Uterus (tissue), 3 donors: ENCODE measurements at regions not wholly inside any gene's neighbourhood (a gene's known extent, or its start where the extent isn't known, plus 50 kb on each side); places are given as distances from the start of the nearest gene placed in this dataset.
"Not testable (repeated sequence)": the region's sequence is repeated elsewhere in the genome, so short reads cannot be mapped to it uniquely, and the experiment has no call there.

Source experiments
- DNase-seq, 2 donors: peaks; one replicate each; pipeline ENCODE4 v3.0.0-alpha.2; 2019 to 2020
- H3K27ac ChIP-seq, 2 donors: fragments of 200-600 bp; sonication (generic); 1 replicate in 1 of 2; 2 replicates in 1 of 2; pipeline ENCODE4 v1.5.1; 2016 to 2018
- H3K27me3 ChIP-seq, 2 donors: fragments of 200-600 bp; sonication (generic); one replicate each; pipeline ENCODE4 v1.5.1; 2018 to 2019; ENCODE audit warnings: control low read depth in 1 of 2
- H3K36me3 ChIP-seq, 2 donors: fragments of 200-600 bp; sonication (generic); one replicate each; pipeline ENCODE4 v1.5.1; 2019; ENCODE audit warnings: control low read depth in 1 of 2
- H3K4me1 ChIP-seq, 2 donors: fragments of 200-600 bp; sonication (generic); one replicate each; pipeline ENCODE4 v1.5.1; 2018 to 2019; ENCODE audit warnings: control low read depth in 1 of 2
- H3K4me3 ChIP-seq, 2 donors: fragments of 200-600 bp; sonication (generic); 1 replicate in 1 of 2; 2 replicates in 1 of 2; pipeline ENCODE4 v1.5.1; 2018 to 2019; ENCODE audit warnings: mild to moderate bottlenecking in 1 of 2
- H3K9me3 ChIP-seq, 2 donors: fragments of 200-600 bp; sonication (generic); one replicate each; pipeline ENCODE4 v1.5.1; 2019; ENCODE audit warnings: control low read depth in 1 of 2
- POLR2A ChIP-seq, 2 donors: fragments of 450-650 bp; IDR thresholded peaks; one replicate each; pipeline ENCODE4 v1.6.1; 2016; ENCODE audit warnings: antibody characterized with exemption in 2 of 2, mild to moderate bottlenecking in 1 of 2, moderate library complexity in 1 of 2
- intact Hi-C: fragments of 100-400 bp; cut with DNase I; formaldehyde crosslinking; loops from one replicate; pipeline ENCODE4 v1.15.1; 2023; ENCODE audit warnings: low total_unique reads
- TF ChIP-seq, protein P1 (sequence below), 4 experiments: fragments of 200-600 bp in 2 of 4; fragments of 450-650 bp in 2 of 4; sonication (generic) in 2 of 4; IDR thresholded peaks; one replicate each; pipeline ENCODE4 v1.5.1; 2016 to 2019; ENCODE audit warnings: antibody characterized with exemption in 4 of 4, mild to moderate bottlenecking in 2 of 4, moderate library complexity in 1 of 4
- donor health status: DM: yes; HTN: yes; CAD: no.

DNA sequence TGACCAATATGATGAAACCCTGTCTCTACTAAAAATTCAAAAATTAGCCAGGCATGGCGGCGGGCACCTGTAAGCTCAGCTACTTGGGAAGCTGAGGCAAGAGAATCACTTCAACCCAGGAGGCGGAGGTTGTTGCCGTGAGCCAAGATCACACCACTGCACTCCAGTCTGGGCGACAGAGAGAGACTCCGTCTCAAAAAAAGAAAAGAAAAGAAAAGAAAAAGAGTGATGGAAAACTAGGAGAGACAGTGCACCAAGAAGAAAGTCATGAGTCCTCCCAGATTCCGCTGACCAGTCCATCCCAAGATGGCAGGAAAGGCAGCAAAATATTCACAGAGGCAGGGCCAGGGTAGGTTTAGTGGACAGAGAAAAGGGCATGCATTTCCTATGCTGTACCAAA lies 226.9 kb downstream of the ASMT start:
- no peaks in the 10 kb centered on the region for H3K4me1 ChIP-seq
- H3K36me3 ChIP-seq = no peaks in the 10 kb centered on the region
- H3K27ac ChIP-seq = no peak overlapping the region
- no peak for DNase-seq
- no peaks in the 10 kb centered on the region for H3K27me3 ChIP-seq
- peaks cover 0 to 2% of the 10 kb centered on the region in 2 donors for H3K9me3 ChIP-seq
- TF ChIP-seq, protein P1, sequence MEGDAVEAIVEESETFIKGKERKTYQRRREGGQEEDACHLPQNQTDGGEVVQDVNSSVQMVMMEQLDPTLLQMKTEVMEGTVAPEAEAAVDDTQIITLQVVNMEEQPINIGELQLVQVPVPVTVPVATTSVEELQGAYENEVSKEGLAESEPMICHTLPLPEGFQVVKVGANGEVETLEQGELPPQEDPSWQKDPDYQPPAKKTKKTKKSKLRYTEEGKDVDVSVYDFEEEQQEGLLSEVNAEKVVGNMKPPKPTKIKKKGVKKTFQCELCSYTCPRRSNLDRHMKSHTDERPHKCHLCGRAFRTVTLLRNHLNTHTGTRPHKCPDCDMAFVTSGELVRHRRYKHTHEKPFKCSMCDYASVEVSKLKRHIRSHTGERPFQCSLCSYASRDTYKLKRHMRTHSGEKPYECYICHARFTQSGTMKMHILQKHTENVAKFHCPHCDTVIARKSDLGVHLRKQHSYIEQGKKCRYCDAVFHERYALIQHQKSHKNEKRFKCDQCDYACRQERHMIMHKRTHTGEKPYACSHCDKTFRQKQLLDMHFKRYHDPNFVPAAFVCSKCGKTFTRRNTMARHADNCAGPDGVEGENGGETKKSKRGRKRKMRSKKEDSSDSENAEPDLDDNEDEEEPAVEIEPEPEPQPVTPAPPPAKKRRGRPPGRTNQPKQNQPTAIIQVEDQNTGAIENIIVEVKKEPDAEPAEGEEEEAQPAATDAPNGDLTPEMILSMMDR (IDR thresholded peaks at IDR 0.05) = no peak
- no peak for TF ChIP-seq POLR2A (IDR thresholded peaks at IDR 0.05)
- no peak overlapping the region for H3K4me3 ChIP-seq
- intact Hi-C loops = no loop called here

DNA sequence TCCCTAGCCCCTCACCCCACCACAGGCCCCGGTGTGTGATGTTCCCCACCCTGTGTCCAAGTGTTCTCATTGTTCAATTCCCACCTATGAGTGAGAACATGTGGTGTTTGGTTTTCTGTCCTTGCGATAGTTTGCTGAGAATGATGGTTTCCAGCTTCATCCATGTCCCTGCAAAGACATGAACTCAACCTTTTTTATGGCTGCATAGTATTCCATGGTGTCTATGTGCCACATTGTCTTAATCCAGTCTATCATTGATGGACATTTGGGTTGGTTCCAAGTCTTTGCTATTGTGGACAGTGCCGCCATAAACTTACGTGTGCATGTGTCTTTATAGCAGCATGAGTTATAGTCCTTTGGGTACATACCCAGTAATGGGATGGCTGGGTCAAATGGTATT lies 232.1 kb downstream of the ASMT start:
- H3K36me3 ChIP-seq, H3K27me3 ChIP-seq, H3K9me3 ChIP-seq, H3K27ac ChIP-seq, H3K4me1 ChIP-seq, intact Hi-C loops, H3K4me3 ChIP-seq, DNase-seq: not testable (repeated sequence)

DNA sequence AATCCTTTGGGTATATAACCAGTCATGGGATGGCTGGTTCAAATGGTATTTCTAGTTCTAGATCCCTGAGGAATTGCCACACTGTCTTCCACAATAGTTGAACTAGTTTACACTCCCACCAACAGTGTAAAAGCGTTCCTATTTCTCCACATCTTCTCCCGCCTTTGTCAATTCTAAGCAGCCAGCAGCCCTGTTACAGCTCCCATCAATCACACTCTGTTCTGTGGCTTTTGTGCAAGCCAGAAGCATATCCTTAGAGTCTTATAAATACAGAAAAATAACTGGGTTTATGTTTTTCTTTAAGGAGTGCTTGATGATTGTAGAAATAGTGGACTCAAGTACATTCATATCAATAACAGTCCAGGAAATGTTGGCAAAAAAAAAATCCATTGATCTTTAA lies 232.9 kb downstream of the ASMT start:
- H3K9me3 ChIP-seq, DNase-seq, H3K27ac ChIP-seq, H3K27me3 ChIP-seq, H3K36me3 ChIP-seq, H3K4me3 ChIP-seq, intact Hi-C loops, H3K4me1 ChIP-seq: not testable (repeated sequence)

DNA sequence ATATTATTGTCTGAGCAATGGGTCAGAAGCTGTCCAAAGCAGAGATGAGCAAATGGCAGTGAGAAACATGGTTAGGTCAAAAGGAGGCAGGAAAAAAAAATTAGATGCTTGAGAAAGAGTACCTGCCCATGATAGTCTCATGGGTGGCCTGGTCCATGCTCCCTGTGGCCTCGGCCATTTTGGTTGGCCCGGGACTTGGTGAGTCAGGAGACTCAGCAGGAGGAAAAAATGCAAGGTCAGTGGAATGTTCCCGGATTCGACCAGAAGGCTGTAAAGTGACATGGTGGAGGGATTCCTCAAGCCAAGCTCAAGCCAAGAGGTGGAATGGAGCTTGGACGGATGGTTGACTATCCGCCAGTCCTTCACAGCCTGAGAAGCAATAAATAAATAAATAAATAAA lies 236.7 kb downstream of the ASMT start:
- no peak for DNase-seq
- TF ChIP-seq, protein P1 (IDR thresholded peaks at IDR 0.05) = no peak
- no peak for TF ChIP-seq POLR2A (IDR thresholded peaks at IDR 0.05)
- intact Hi-C loops = no loop called here
- Histone ChIP-seq H3K27me3 (no peaks in the 10 kb centered on the region), H3K36me3 (no peaks in the 10 kb centered on the region), H3K9me3 (no peaks in the 10 kb centered on the region), H3K27ac (no peak overlapping the region), H3K4me3 (no peak overlapping the region), H3K4me1 (no peaks in the 10 kb centered on the region)

DNA sequence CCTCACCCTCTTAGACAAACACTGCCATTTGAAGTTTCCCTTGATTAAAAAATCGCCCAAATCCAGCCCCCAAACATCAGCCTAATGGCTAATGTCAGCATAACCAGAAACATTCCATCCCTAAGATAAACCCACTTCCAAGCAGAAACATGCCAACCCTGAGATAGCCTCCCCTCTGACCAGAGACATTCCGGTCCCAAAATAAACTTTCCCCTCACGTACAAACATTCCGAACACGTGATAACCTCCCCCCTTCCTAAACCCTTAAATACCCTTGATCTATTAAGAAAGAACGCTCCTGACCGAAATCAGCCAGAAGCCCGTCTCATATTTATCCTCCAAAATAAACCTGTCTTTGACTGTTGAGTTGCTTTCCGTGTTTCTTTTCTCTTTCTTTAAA lies 237.2 kb downstream of the ASMT start:
- no peaks in the 10 kb centered on the region for H3K9me3 ChIP-seq
- TF ChIP-seq, protein P1 (IDR thresholded peaks at IDR 0.05) = no peak
- TF ChIP-seq POLR2A (IDR thresholded peaks at IDR 0.05) = no peak
- H3K27ac ChIP-seq = no peak overlapping the region
- no peak overlapping the region for H3K4me3 ChIP-seq
- intact Hi-C loops = no loop called here
- no peak for DNase-seq
- H3K36me3 ChIP-seq = no peaks in the 10 kb centered on the region
- no peaks in the 10 kb centered on the region for H3K27me3 ChIP-seq
- H3K4me1 ChIP-seq = no peaks in the 10 kb centered on the region

DNA sequence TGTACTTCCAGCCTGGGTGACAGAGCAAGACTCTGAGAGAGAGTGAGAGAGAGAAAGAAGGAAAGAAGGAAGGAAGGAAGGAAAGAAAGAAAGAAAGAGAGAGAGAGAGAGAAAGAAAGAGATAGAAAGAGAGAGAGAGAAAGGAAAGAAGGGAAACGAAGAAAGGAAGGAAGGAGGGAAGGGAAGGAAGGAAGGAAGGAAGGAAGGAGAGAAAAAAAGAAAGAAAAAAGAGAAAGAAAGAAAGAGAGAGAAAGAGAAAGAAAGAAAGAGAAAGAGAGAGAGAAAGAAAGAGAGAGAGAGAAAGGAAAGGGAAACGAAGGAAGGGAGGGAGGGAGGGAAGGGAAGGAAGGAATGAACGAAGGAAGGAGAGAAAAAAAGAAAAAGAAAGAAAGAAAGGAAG lies 238.6 kb downstream of the ASMT start:
- no peak for TF ChIP-seq POLR2A (IDR thresholded peaks at IDR 0.05)
- TF ChIP-seq, protein P1 (IDR thresholded peaks at IDR 0.05) = no peak
- intact Hi-C loops = no loop called here
- Histone ChIP-seq H3K9me3 (no peaks in the 10 kb centered on the region), H3K27me3 (no peaks in the 10 kb centered on the region), H3K4me3 (no peak overlapping the region), H3K27ac (no peak overlapping the region), H3K36me3 (no peaks in the 10 kb centered on the region), H3K4me1 (no peaks in the 10 kb centered on the region)
- no peak for DNase-seq
